Pancreas (tissue), 10 donors: ENCODE measurements at regions not wholly inside any gene's neighbourhood (a gene's known extent, or its start where the extent isn't known, plus 50 kb on each side); places are given as distances from the start of the nearest gene placed in this dataset.

Experiments
- ATAC-seq, 4 donors: fragments of 200-7000 bp; cut with Tn5 transposase; one replicate each; pipeline versions ENCODE4 v1.8.0 to v1.9.1; 2020; ENCODE audit warnings: mild to moderate bottlenecking in 4 of 4, moderate library complexity in 4 of 4
- DNase-seq, 6 donors: peaks; one replicate each; pipeline ENCODE4 v3.0.0-alpha.2; 2020
- FAIRE-seq: peaks from 2 replicates; lab custom pipeline; 2012; peaks lifted over from hg19 to GRCh38; lab: Jason Lieb, UNC
- H3K27ac ChIP-seq, 4 donors: fragments of 200-600 bp; sonication (generic); 1 replicate in 3 of 4; 2 replicates in 1 of 4; pipeline versions ENCODE4 v1.5.0 to v1.8.0; 2020
- H3K27me3 ChIP-seq, 4 donors: fragments of 200-600 bp; one replicate each; pipeline ENCODE4 v1.8.0; 2021
- H3K36me3 ChIP-seq, 3 donors: fragments of 200-600 bp; sonication (generic) in 1 of 3; one replicate each; pipeline versions ENCODE4 v1.5.0 to v1.8.0; 2020 to 2021
- H3K4me1 ChIP-seq, 3 donors: fragments of 200-600 bp; one replicate each; pipeline ENCODE4 v1.8.0; 2021
- H3K4me3 ChIP-seq, 4 donors: fragments of 200-600 bp; sonication (generic) in 2 of 4; one replicate each; pipeline versions ENCODE4 v1.5.0 to v1.8.0; 2020 to 2021
- H3K9me3 ChIP-seq, 4 donors: fragments of 200-600 bp; one replicate each; pipeline ENCODE4 v1.8.0; 2021
- CTCF ChIP-seq, 4 donors: fragments of 200-600 bp; sonication (generic) in 3 of 4; IDR thresholded peaks; one replicate each; pipeline versions ENCODE4 v1.5.0 to v1.8.0; 2021; ENCODE audit warnings: antibody characterized with exemption in 4 of 4
- WGBS, 2 donors: extraction: QIAGEN DNeasy Blood & Tissue Kit; methylation state at CpG; one replicate each; pipeline ENCODE4 v1.1.7; 2013; 5-methylcytosine and 5-hydroxymethylcytosine counted together
- intact Hi-C, 3 donors: fragments of 100-400 bp; cut with DNase I; formaldehyde crosslinking; loops; one replicate each; pipeline versions ENCODE4 v1.11.1 to v1.14.2; 2022
- donor health status: healthy with polysubstance abuse.
- donor health status: DM: no; HTN: no; CAD: no; lungs with moderate emphysema.
- donor health status: DM: no; HTN: no; CAD: no.
- donor health status: control.
- donor health status: control.
- donor health status: Bipolar disorder and iron deficiency.
- donor health status: DM: yes; HTN: yes; CAD: no.
- donor health status: DM: no; HTN: no; CAD: no.
- donor health status: DM: no; HTN: no; CAD: no.
- donor health status: DM: yes; HTN: yes; CAD: no.

- DNase-seq (no peak), ATAC-seq (no peak), FAIRE-seq (no peak)
- no peak overlapping the region for H3K27ac ChIP-seq
- TF ChIP-seq CTCF (IDR thresholded peaks at IDR 0.05), result no peak
- H3K27me3 ChIP-seq, result no peaks in the 10 kb centered on the region
- no peaks in the 10 kb centered on the region for H3K36me3 ChIP-seq
- no peaks in the 10 kb centered on the region for H3K4me1 ChIP-seq
- 61 to 80% methylated on average over 10 of the region's 10 CpGs for WGBS, 2 donors
- H3K9me3 ChIP-seq, result no peaks in the 10 kb centered on the region
- intact Hi-C loops, result no loop called here
- no peak overlapping the region for H3K4me3 ChIP-seq
These were observed 187.0 kb upstream of the FOXN3 start for GRCh38 chr14:89603938-89604480.

GRCh38 chr14:89600950-89601826 lies 184.2 kb upstream of the FOXN3 start:
- H3K27ac ChIP-seq, result no peak overlapping the region
- 59 to 68% methylated on average over 3 of the region's 3 CpGs for WGBS, 2 donors
- DNase-seq (no peak), FAIRE-seq (no peak), ATAC-seq (no peak)
- intact Hi-C loops, result no loop called here
- no peak overlapping the region for H3K4me3 ChIP-seq
- H3K27me3 ChIP-seq, result no peaks in the 10 kb centered on the region
- no peaks in the 10 kb centered on the region for H3K9me3 ChIP-seq
- H3K36me3 ChIP-seq, result no peaks in the 10 kb centered on the region
- no peaks in the 10 kb centered on the region for H3K4me1 ChIP-seq
- no peak for TF ChIP-seq CTCF (IDR thresholded peaks at IDR 0.05)

- no peak overlapping the region for H3K27ac ChIP-seq
- DNase-seq (no peak), FAIRE-seq (no peak), ATAC-seq (no peak)
- no peak overlapping the region for H3K4me3 ChIP-seq
- no peaks in the 10 kb centered on the region for H3K27me3 ChIP-seq
- H3K4me1 ChIP-seq, result no peaks in the 10 kb centered on the region
- no peak for TF ChIP-seq CTCF (IDR thresholded peaks at IDR 0.05)
- no peaks in the 10 kb centered on the region for H3K9me3 ChIP-seq
- intact Hi-C loops, result no loop called here
- no peaks in the 10 kb centered on the region for H3K36me3 ChIP-seq
These were observed 183.0 kb upstream of the FOXN3 start for GRCh38 chr14:89600029-89600428.

GRCh38 chr14:89598548-89599186 lies 181.6 kb upstream of the FOXN3 start:
- FAIRE-seq, result peak; percentile 13
- Histone ChIP-seq H3K36me3 (no peaks in the 10 kb centered on the region), H3K4me1 (no peaks in the 10 kb centered on the region), H3K27ac (no peak overlapping the region), H3K9me3 (no peaks in the 10 kb centered on the region), H3K27me3 (no peaks in the 10 kb centered on the region), H3K4me3 (no peak overlapping the region)
- no peak for DNase-seq
- ATAC-seq, result no peak
- 92 to 98% methylated on average over 2 of the region's 2 CpGs for WGBS, 2 donors
- no peak for TF ChIP-seq CTCF (IDR thresholded peaks at IDR 0.05)
- intact Hi-C loops, result no loop called here

- ATAC-seq (no peak), FAIRE-seq (no peak), DNase-seq (no peak)
- no peak overlapping the region for H3K27ac ChIP-seq
- TF ChIP-seq CTCF (IDR thresholded peaks at IDR 0.05), result no peak
- no peak overlapping the region for H3K4me3 ChIP-seq
- no peaks in the 10 kb centered on the region for H3K36me3 ChIP-seq
- H3K9me3 ChIP-seq, result no peaks in the 10 kb centered on the region
- peaks cover 0 to 17% (median 9%) of the 10 kb centered on the region in 3 donors for H3K4me1 ChIP-seq
- intact Hi-C loops, result no loop called here
- H3K27me3 ChIP-seq, result no peaks in the 10 kb centered on the region
These were observed 175.9 kb upstream of the FOXN3 start for GRCh38 chr14:89592961-89593360.
